ENCODE measurements at regions not wholly inside any gene's neighbourhood (a gene's known extent, or its start where the extent isn't known, plus 50 kb on each side); places are given as distances from the start of the nearest gene placed in this dataset.

- WGBS, 2 donors = 75 to 77% methylated on average over 4 to 5 of the region's 5 CpGs
- Histone ChIP-seq H3K4me3 (no peak overlapping the region), H3K36me3 (no peaks in the 10 kb centered on the region), H3K4me1 (peaks cover 30 to 44% (median 36%) of the 10 kb centered on the region in 4 donors), H3K27me3 (no peaks in the 10 kb centered on the region), H3K27ac (peak overlapping the region; percentile 92 to 96 (median 95)), H3K9me3 (no peaks in the 10 kb centered on the region)
- ATAC-seq (ENCODE audit: low FRiP score in 2 of 2) = no peak
- DNase-seq = peak in 1 of 2 donors; percentile 75
- no peak for TF ChIP-seq CTCF (IDR thresholded peaks at IDR 0.05)
- peak in 1 of 4 donors; percentile 56 for TF ChIP-seq EP300 (IDR thresholded peaks at IDR 0.05)
- TF ChIP-seq POLR2A (IDR thresholded peaks at IDR 0.05) = peak in 1 of 4 donors; percentile 48
- peak; percentile 17 to 31 for TF ChIP-seq POLR2AphosphoS5 (IDR thresholded peaks at IDR 0.05)
Observed at GRCh38 chr15:66840615-66841390, 138.8 kb downstream of the SMAD6 start.

- peak overlapping the region; percentile 92 to 96 (median 95) for H3K27ac ChIP-seq
- H3K4me1 ChIP-seq = peaks cover 30 to 47% (median 36%) of the 10 kb centered on the region in 4 donors
- WGBS, 2 donors = 1 to 8% methylated on average over 15 to 36 of the region's 50 CpGs
- H3K36me3 ChIP-seq = no peaks in the 10 kb centered on the region
- H3K27me3 ChIP-seq = no peaks in the 10 kb centered on the region
- ATAC-seq (ENCODE audit: low FRiP score in 2 of 2) (peak; percentile 91 to 95), DNase-seq (peak; percentile 86 to 97)
- TF ChIP-seq POLR2A (IDR thresholded peaks at IDR 0.05) (peak in 3 of 4 donors; percentile 27 to 53 (median 50)), POLR2AphosphoS5 (IDR thresholded peaks at IDR 0.05) (peak; percentile 58 to 70), CTCF (IDR thresholded peaks at IDR 0.05) (peak in 1 of 6 experiments; percentile 28), EP300 (IDR thresholded peaks at IDR 0.05) (peak in 2 of 4 donors; percentile 45 to 52)
- peak overlapping the region; percentile 8 to 56 (median 48) for H3K4me3 ChIP-seq
- H3K9me3 ChIP-seq = no peaks in the 10 kb centered on the region
Observed at GRCh38 chr15:66841953-66842681, 140.1 kb downstream of the SMAD6 start.

- H3K27me3 ChIP-seq = no peaks in the 10 kb centered on the region
- peak; percentile 86 to 95 for DNase-seq
- H3K9me3 ChIP-seq = no peaks in the 10 kb centered on the region
- peak; percentile 58 to 77 for ATAC-seq (ENCODE audit: low FRiP score in 2 of 2)
- TF ChIP-seq POLR2A (IDR thresholded peaks at IDR 0.05) (peak in 2 of 4 donors; percentile 21 to 48), POLR2AphosphoS5 (IDR thresholded peaks at IDR 0.05) (peak; percentile 7 to 43), EP300 (IDR thresholded peaks at IDR 0.05) (no peak), CTCF (IDR thresholded peaks at IDR 0.05) (no peak)
- H3K4me1 ChIP-seq = peaks cover 30 to 47% (median 36%) of the 10 kb centered on the region in 4 donors
- WGBS, 2 donors = 10 to 16% methylated on average over 14 of the region's 58 CpGs
- no peaks in the 10 kb centered on the region for H3K36me3 ChIP-seq
- peak overlapping the region in 3 of 4 donors; percentile 45 to 56 (median 50) for H3K4me3 ChIP-seq
- peak overlapping the region; percentile 92 to 96 (median 95) for H3K27ac ChIP-seq
Observed at GRCh38 chr15:66842710-66843441, 140.8 kb downstream of the SMAD6 start.

- no peaks in the 10 kb centered on the region for H3K36me3 ChIP-seq
- no peak for TF ChIP-seq POLR2A (IDR thresholded peaks at IDR 0.05)
- no peak for TF ChIP-seq CTCF (IDR thresholded peaks at IDR 0.05)
- TF ChIP-seq EP300 (IDR thresholded peaks at IDR 0.05) = no peak
- no peak for TF ChIP-seq POLR2AphosphoS5 (IDR thresholded peaks at IDR 0.05)
- no peaks in the 10 kb centered on the region for H3K9me3 ChIP-seq
- H3K4me1 ChIP-seq = peaks cover 30 to 47% (median 36%) of the 10 kb centered on the region in 4 donors
- peak overlapping the region in 1 of 4 donors; percentile 45 for H3K4me3 ChIP-seq
- DNase-seq (no peak), ATAC-seq (ENCODE audit: low FRiP score in 2 of 2) (no peak)
- no peaks in the 10 kb centered on the region for H3K27me3 ChIP-seq
- H3K27ac ChIP-seq = peak overlapping the region; percentile 92 to 96 (median 95)
- WGBS, 2 donors = 71 to 85% methylated on average over 1 to 2 of the region's 2 CpGs
Observed at GRCh38 chr15:66843581-66843980, 141.5 kb downstream of the SMAD6 start.

All from upper lobe of left lung (tissue), 6 donors.